CD4-positive, alpha-beta T cell treated with Interferon alpha-2 for 1 hour (primary cell): ENCODE measurements at regions not wholly inside any gene's neighbourhood (a gene's known extent, or its start where the extent isn't known, plus 50 kb on each side); places are given as distances from the start of the nearest gene placed in this dataset.
"Not testable (repeated sequence)": the region's sequence is repeated elsewhere in the genome, so short reads cannot be mapped to it uniquely, and the experiment has no call there.

Experiments
- DNase-seq, 2 donors: peaks; one replicate each; pipeline ENCODE4 v3.0.0-alpha.2; 2020 to 2022

DNA sequence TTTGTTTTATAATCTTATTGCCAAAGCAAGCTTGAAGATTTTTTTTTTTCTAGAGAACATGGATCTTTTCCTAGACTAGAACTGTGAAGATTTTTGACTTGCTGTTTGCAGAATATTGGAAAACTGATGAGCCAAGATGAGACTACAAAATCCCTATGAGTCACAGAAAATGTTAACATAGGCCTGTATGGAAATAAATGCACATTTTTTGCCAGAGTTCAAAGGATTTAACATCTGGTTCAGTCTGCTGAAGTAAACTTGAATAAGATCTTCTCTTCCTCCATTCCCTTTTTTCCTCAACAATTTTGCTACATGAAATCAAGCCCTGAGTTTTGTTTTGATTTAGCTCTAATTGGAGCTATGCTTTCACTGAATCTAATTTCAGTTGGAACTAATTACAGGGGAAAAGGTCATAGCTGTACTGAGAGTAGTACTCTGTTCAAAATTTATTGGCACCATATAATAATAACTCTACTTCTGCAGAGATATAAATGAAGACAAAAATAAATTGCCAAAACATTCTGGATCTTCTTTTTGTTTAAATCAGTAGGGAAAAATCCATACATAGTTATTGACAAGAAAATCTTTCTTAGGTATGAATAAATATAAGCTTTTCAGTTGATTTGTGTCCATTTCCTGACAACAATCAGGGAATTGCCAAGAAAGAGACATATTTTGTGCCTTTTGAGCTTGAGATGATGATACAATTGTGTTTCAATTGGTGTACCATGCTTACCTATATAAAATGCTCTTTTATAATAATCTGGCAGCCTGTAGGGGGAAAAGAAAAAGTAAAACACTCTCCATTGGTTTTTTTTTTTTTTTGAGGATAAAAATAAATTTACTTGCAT is 387.5 kb upstream of the GOT2 start:
- no peak for DNase-seq

DNA sequence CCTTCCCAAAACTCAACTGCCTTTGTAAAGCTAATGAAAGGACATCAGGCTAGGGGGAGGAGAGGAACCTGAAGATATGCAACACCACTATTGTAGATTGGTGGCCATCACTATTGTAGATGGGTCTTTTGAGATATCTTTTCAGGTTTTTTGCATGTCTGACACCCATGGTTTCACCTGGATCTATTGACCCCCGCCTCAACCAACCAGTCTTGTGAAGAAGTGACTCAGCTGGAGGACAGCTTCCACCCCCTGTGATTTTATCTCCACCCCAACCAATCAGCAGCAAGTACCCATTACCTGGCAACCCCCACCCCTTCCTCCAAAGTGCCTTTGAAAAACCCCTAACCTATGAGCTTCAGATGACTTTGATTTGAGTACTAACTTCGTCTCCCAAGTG is 382.6 kb upstream of the GOT2 start:
- no peak for DNase-seq

DNA sequence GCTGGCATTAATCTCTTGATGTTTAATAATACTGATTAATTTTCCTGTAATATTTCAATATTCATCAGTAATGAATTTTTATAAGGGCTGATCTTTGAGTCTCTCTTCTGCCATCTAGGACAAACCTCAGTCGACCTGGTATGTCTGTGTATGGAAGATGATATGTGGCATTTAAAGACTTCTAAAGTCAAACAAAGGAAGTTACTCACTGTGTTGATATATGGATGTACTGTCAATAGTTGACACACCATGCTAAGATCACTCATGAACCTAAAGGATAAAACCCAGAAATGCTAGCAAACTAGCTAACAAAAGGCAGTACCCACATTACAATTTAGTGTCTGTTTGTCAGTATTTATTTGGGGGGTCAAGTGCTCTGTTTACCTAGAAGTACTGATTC is 380.7 kb upstream of the GOT2 start:
- no peak for DNase-seq

DNA sequence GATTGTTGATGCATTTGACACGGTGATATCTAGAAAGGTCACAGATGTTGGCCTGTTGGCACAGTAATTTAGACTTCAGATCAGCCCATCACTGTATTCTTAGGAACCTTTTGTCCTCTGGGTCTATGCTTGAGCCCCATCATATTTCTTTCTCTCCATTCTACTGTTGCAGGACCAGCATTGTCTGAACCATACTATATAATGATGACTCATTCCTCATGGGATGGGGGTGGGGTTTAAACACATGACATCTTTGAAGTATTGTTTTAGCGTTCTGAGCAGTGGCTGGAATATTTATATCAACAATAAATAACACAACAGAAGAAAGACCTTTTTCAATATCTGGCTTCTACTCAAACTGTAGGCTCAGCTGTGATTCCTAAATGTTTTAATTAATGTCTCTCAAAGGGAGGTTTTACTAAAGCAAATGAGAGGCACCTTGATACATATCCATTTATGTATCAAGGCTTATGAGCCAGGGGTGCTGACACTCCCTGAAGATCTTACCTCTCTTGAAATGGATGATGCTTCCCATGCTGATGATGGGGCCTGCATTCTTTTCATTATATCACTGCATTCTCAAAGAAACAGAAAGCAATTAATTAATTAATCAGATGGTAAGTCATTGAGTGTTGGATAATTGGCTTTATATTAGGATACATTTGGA is 379.0 kb upstream of the GOT2 start:
- no peak for DNase-seq

DNA sequence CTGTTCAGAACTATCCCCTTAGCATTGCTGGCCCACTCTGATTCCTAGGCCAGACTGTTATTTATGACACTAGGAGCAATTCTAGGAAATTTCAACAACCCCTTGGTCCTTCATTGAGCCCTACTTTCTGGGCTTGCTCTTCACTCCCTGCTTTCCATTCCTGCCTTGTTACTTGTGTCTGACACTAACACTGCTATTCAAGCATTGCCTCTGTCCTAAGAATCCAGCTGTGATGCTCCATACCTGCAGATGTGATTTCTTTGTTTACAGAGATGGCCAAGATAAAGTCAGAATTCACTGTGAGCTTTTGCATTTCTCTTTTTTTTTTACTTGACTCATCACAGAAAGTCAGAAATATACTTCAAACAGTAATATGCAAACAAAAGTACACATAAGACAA is 377.2 kb upstream of the GOT2 start:
- no peak for DNase-seq

DNA sequence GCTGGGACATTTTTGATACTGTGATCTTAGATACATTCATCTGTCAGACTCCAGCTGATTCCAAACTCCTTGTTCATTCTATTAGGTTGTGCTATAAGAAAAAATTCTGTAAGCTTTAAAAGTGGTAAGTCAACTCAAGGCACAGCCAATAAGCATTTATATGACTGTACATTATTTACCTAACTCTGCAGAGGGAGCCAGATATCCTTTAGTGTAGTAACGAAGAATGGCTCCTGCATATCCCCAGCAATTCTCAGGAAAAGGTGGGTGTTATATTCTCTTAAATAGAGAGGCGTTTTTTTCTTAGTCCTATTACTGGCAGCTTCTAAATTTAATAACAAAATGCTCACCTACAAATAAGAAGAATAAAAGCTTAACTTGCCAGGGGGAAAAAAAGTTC is 374.3 kb upstream of the GOT2 start:
- no peak for DNase-seq

DNA sequence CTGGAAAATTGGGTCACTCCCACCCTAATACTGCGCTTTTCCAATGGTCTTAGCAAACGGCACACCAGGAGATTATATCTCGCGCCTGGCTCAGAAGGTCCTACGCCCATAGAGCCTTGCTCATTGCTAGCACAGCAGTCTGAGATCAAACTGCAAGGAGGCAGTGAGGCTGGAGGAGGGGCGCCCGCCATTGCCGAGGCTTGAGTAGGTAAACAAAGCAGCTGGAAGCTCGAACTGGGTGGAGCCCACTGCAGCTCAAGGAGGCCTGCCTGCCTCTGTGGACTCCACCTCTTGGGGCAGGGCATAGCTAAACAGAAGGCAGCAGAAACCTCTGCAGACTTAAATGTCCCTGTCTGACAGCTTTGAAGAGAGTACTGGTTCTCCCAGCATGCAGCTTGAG is 362.6 kb upstream of the GOT2 start:
- not testable (repeated sequence) for DNase-seq

DNA sequence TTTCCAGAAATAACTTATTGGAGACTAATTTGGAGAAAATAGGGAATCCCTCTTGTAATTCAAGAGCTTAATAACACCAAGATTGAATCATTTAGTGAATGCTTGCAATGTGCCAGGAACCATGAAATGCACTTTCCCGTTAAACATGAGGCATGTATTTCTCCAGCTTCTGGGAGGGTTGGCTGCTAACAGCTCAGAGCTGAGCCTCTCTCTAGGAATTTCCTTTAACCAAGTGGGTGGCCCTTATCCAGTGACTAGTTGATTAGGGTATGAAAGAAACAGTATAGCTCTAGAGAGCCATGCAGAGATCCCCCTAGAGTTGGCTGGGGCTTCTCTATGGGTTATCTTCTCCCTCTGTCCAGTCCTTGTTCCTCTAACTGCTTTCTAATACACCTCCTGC is 356.4 kb upstream of the GOT2 start:
- DNase-seq: no peak

DNA sequence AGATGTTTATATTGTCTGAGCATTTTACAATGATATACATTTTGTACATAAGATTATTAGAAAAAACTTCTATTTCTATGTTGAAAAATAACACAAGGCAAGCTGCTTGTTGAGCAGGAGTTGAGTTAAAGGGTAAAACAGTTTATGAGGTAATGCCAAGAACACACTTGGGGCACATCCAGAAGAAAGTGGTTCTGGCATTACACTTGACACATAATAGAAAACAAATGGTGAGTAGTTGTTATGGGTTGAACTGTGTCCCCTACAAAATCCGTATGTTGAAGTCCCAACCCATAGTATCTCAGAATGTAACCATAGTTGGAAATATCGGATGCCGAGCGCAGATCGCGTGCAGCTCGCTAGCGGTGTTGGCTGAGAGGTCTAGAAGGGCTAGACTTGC is 354.3 kb upstream of the GOT2 start:
- DNase-seq: no peak

DNA sequence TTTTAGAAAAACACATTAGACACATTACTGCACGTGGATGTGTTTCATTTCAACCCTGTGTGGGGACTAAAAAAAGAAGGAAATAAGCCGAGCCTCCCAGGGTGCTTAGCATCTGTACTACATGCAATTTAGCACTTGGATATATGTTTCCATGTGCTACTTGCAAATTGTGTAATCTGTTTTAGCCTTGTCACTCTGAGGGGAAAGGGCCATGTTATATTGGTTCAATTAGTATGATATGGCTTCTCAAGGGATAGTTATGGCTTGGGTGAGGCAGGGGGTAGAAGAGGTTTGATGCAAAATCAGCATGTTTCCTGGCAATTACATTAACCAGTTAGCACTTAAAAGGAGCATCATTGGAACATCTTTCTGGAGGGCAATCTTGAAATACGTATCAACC is 353.5 kb upstream of the GOT2 start:
- no peak for DNase-seq

DNA sequence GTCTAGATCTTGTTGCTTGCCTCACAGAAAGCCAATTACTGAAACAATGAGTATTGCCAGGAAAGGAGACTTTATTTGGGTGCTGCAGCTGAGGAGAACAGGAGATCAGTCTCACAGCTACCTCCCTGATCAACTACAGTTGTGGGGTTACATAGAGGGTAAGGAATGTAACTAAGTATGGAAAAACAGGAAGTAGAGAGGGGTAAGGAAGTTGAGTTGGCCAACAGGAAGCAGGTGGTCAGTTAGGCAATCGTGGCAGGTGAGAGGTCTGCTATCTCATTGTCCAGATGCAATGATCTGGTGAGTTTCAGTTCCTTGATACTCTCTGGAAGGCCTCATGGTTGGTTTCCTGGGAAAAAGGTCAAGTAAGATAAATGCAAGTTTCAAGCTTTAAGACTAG is 333.1 kb upstream of the GOT2 start:
- no peak for DNase-seq

DNA sequence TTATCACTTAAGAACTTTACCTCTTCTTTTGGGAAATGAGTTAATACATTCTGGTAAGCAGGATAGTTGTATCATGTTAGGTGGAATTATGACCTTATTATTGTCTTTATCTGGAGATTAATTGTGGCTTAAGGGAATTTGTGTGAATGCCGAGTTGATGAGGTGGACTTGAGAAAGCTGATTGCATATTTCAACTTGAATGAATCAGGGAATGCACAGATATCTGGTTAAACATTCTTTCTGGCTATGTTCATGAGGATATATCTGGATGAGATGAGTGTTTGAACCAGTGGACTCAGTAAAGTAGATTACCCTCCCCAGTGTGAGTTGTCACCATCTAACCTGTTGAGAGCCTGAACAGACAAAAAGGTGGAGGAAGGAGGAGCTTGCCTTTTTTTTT is 326.1 kb upstream of the GOT2 start:
- no peak for DNase-seq

DNA sequence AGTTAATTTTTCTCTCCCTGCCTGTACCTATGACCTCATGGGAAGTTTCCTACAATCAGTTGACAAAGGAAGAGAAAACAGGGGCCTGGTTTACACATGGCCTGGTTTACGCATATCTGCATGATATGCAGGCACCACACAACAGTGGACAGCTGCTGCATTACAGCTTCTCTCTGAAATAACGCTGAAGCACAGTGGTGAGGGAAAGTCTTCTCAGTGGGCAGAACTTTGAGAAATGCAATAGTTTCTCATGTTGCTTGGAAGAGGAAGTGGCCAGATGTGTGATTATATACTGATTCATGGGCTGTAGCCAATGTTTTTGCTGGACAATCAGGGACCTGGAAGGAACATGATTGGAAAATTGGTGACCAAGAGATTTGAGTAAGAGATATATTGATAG is 324.1 kb upstream of the GOT2 start:
- DNase-seq: no peak

DNA sequence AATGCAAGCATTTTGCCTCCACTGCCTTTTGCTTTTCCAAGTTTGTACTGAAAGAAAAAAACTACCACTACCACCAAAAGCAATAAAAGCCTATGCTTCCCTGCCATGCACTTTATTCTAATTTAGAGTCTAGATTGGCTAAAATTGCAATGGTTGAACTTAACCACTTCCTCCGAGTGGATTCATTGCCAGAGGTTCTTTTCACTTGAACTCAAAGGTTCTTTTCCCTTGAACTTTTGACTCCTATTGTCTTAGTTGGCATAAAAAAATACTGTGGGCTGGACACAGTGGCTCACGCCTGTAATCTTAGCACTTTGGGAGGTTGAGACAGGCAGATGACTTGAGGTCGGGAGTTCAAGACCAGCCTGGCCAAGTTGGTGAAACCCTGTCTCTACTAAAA is 319.8 kb upstream of the GOT2 start:
- DNase-seq: no peak

DNA sequence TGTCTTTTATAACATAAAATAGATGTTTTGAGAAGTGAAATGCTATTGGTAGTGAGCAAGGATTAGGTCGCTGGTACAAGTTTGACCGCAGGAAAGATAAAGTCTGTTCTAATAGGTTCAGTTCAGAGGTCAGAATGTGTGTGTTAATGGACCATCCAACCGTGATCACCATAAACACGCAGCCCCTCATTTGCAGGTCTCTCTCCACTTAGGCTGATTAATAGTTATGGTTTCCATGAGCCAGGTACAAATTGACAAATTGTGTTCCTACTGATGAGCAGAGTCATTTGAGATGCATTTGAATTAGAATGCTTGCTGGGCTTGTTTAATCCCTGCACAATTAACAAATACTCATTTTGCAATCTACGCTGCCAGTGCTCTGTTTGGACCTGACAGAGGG is 318.1 kb upstream of the GOT2 start:
- no peak for DNase-seq

DNA sequence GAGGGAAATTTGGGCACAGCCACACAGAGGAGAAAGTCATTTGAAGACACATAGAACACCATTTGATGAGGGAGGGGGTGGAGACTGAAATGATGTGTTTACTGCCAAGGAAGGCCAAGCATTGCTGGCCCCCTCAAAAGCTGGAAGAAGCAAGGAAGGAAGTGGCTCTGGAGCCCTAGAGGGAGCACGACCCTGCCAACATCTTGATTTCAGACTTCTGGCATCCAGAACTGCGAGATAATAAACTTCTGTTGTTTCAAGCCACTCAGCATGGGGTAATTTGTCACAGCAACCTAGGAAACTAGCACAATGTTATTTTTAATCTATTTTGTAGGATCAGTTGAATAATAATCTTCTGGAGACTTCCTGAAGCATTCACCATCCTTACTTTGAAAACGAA is 314.8 kb upstream of the GOT2 start:
- DNase-seq: no peak

DNA sequence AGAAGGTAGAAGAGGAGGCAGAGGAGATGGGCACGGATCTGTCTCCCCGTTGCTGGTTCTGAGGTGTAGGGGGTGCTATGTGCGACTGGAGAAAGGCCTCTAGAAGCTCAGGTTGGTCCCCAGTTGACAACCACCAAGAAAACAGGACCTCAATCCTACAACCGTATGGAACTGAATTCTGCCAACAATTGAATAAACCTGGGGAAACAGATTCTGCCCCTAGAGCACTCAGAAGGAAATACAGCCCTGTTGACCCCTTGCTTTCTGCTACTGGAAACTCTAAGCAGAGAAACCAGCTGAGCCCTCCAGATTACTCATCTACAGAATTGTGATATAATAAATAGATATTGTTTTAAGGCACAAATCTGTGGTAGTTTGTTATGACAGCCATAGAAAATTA is 313.0 kb upstream of the GOT2 start:
- no peak for DNase-seq

DNA sequence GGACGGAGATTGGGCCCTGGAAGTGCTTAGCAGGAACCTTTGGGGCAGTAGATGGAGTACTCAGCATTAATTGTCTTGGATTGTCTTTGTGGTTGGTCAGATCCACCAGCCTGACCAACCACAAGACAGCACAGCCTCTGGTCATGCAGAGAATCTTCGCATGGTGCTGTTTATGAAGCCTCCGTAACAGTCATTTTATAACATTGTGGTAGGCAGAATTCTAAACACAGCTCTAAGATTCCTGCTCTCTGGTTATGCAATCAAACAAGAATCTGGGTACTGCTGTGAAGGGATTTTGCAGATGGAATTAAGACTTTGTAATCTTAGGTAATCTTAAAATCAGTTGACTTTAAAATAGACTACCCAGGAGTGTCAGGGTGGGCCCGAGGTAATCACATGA is 312.2 kb upstream of the GOT2 start:
- no peak for DNase-seq

DNA sequence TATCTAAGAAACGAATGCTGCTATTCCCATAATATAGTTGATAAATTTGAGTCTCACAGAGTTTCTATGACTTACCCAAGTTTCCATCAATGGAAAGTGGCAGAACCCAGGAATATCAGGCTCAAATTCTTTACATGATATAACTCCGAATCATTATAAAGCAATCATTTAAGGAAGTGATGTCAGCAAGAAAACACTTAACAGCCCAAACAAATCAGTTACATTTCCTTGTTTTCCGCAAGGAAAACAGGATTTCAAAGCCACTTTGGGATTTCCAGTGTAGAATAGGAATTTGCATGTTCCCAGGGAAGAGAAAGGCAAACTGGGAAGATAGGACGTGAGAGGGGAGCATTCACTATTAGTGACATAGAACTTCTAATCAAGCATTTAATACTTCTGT is 311.4 kb upstream of the GOT2 start:
- DNase-seq: no peak

DNA sequence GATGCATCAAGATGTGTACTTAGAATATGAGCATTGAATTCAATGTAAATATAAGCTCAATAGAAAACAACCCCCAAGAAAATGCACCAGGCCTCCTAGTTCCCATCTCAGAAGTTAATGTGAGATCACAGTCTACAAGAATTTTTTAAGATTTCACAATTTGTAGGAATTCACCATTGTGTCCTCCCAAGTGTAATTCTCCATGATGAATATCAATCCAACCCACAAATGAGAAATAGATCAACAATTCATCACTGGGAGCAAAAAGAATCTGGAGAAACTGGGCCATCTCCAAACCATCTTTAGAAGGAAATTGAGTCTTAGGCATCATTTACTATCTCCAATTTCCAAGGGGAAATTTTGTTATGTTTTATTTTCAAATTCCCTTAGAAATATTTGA is 310.5 kb upstream of the GOT2 start:
- DNase-seq: no peak

DNA sequence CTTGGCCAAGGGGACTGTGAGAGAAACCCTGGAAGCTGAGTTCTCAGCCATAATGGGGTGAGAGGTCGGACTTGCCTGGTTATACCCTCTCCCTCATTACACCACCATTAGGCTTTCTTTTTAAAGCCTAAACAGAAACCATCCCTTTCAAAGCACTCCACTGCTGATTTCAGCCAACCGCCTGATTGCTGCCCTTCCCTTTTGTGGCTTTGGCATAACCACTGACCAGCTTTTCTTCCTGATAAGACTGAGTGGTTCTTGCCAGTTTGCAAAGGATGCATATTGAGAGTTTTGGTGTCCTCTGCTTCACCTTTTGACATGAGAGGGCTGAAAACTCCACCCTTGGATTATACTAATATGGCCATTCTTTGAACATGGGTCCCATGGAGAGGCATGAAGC is 308.2 kb upstream of the GOT2 start:
- DNase-seq: no peak

DNA sequence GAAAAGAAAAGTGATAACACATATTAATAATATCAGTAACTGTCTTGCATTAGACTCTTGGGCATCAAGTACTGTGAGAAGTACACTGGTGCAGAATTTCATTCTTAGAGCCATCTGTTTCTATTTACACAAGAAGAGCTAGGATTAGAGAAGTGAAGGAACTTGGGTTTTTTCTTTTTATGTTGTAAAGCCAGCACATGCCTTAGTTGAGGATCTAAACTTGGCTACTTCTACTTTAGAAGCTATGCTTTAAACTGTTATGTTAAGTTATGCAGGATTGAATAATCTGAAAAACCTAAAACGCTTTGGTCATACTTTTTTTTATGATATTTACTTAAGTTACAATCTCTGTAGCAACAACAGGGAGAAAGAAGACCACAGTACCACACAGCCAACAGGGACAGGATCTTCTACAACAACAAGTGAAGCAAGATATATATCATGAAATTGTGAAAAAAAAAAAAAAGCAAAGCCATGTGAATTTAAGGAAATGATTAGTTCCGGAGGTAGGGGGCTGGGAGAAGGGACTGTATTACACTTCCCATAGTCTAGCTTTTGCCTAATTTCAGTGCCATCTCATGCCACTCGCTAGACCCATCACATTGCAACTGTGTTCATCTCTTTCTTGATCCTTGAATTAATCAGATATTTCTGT is 305.1 kb upstream of the GOT2 start:
- no peak for DNase-seq

DNA sequence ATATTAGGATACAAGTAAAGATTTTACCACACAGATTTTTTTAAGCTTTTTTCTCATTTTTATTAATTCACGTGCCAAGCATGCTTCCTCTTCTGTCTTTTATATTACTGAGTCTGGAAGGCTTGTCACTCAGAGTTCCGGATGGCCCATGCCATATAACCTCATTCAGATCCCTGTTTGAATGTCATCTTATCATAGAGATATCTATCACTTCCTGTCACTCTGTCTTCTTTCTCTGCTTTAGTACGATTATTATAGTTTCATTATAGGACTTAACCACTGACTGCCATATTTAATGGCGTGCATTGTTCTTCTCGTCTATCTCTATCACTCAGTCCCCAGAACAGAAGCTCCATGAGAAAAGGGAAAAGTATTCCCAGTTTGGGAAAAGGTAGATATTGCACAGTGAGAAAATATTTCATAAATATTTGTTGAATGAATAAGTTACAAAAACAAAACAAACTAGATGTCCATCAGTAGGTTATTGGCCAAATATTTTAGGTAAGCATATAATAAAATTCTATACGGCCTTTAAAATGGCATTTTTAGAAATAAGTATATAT is 296.9 kb upstream of the GOT2 start:
- no peak for DNase-seq

DNA sequence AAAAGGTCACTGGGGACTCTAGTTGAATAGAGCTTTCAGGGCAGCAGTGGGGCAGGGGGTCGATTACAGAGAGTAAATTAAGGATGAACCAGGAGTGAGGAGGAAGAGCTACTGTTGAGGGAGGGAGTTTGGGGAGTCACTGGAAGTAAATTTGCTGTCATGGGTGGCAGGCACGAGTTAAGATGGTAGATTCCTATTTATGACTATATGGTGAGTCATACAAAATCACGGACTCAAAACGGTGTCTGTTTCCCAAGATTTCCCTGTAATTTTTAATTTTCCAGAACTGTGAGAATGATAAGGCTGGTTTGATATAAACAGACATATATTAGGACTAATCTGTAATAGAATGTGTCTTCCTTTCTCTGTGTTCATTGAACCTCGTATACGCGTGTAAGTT is 287.6 kb upstream of the GOT2 start:
- DNase-seq: no peak
